LNCAP (cell line): ENCODE measurements at regions not wholly inside any gene's neighbourhood (a gene's known extent, or its start where the extent isn't known, plus 50 kb on each side); places are given as distances from the start of the nearest gene placed in this dataset.

Experiments used
- TF ChIP-seq, protein P1 (sequence below): fragments of 450-650 bp; IDR thresholded peaks from 2 replicates; pipeline ENCODE4 v1.5.1; 2017; ENCODE audit warnings: mild to moderate bottlenecking

DNA sequence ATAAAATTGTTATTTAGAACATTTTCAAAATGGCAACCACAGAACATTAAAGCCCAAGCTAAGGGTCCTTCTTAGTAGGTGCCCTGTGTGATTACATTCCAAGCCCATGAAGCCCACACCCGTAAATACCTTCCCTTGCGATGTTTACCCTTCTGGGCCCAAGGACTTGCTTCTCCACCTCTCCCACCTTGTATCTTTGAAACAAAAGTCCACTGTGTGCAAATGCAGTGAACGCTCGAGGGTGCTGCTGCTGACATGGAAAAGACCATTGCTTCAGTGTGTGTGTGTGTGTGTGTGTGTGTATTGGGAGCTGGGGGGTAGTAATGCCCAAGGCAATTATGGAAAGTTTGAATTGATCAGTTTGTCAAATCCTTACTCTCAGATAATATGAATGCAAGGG, 298.1 kb downstream of the TGFB2 start:
- TF ChIP-seq, protein P1, sequence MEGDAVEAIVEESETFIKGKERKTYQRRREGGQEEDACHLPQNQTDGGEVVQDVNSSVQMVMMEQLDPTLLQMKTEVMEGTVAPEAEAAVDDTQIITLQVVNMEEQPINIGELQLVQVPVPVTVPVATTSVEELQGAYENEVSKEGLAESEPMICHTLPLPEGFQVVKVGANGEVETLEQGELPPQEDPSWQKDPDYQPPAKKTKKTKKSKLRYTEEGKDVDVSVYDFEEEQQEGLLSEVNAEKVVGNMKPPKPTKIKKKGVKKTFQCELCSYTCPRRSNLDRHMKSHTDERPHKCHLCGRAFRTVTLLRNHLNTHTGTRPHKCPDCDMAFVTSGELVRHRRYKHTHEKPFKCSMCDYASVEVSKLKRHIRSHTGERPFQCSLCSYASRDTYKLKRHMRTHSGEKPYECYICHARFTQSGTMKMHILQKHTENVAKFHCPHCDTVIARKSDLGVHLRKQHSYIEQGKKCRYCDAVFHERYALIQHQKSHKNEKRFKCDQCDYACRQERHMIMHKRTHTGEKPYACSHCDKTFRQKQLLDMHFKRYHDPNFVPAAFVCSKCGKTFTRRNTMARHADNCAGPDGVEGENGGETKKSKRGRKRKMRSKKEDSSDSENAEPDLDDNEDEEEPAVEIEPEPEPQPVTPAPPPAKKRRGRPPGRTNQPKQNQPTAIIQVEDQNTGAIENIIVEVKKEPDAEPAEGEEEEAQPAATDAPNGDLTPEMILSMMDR: no peak

DNA sequence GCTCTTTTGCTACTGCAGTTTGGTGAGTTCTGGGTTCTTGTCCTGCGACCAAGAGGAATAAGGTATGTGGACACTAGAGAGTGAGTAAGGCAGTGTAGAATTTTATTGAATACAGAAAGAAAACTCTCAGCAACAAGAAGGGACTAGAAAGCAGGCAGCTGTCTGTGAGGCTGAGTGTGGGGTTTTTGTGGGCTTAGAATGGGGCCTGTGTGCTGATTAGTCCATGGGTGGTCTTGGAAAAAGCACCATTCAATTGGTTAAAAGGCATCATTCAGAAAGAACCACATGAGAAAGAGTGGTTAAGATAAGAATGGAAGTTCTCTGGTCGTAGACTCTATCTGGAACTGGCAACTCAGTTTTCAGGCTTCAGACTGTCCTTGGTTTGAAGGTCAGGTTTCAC, 298.8 kb downstream of the TGFB2 start:
- TF ChIP-seq, protein P1: no peak

DNA sequence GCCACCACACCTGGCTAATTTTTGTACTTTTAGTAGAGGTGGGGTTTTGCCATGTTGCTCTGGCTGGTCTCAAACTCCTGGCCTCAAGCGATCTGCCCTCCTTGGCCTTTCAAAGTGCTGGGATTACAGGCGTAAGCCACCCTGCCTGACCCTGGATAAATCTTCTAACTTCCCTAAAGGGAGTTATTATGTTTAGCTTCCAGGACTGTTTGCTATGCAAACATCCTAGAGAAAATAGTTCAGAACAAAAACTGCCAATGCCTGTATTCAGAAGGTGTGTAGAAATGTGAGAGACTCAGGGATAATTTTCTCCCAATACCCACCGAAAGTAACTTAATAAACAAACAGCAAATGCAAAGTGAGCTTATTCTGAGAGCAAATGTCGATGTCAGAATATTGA, 301.2 kb downstream of the TGFB2 start:
- TF ChIP-seq, protein P1: no peak

DNA sequence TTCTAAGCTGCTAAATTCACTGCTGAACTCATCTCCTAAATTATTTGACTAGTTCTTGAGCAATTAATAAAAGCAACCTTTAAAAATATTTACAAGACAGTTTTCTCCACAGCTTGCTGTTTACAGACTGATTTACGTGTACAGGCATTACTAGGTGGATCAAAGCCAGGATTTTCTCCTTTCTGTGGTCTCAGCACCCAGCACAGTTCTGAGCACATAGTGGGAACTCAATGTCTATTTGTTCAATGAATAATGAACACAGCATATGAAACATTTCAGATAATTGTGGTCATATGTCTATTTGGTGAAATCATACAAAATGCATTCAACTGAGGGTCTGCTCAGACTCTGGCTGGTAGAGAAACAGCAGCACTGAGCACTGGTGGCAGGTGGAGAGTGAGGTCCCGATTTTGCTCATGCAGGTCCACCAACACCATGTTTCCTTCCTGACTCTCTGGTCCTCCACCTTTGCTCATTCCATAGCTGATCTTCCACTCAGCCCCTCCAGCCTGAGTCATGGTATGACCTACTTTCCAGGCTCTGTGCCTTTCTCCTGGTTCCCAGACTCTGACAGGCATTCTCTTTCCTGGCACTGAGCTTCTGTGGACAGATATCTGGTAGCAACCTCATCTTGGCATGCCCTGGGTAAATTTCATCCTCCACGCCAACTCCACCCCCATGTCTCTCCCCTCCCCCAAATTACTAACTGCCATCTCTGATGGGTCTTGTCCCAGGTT, 311.3 kb downstream of the TGFB2 start:
- TF ChIP-seq, protein P1: no peak

DNA sequence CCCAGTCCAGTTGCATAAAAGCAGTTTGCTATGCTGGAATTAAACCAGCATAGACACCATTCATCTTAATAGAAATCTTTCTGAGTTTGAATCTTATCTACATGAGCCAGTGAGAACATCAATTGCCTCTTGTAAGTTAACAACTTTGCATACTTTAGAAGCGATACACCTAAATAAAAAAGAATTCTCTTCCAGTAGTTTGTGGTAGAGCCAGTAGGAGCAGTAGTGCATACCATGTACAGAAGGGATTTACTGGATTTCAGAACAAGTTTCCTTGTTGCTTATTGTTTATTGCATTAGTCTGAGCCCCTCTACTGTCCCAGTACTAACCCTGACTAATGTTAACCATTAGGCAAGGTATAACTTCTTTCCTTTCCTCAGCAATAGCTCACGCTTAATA, 313.1 kb downstream of the TGFB2 start:
- TF ChIP-seq, protein P1: no peak

DNA sequence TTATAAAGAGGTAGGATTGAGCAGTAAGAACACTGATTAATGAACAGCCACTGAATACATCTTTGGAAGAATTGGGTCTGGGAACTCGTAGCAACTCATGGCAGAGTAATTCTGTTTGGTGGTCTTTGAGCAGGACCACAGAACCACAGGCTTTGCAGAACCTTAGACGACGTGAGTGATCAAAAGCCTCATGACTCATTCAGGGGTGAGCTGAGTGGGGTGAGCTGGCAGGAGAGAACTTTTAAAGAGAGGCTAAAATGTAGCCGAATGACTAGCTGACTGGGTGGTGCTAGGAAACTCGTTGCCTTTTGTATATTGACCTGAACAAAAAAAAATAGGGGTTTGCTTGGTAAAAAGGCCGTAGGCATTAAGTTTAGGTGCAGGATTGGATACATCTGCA, 313.8 kb downstream of the TGFB2 start:
- TF ChIP-seq, protein P1: no peak

DNA sequence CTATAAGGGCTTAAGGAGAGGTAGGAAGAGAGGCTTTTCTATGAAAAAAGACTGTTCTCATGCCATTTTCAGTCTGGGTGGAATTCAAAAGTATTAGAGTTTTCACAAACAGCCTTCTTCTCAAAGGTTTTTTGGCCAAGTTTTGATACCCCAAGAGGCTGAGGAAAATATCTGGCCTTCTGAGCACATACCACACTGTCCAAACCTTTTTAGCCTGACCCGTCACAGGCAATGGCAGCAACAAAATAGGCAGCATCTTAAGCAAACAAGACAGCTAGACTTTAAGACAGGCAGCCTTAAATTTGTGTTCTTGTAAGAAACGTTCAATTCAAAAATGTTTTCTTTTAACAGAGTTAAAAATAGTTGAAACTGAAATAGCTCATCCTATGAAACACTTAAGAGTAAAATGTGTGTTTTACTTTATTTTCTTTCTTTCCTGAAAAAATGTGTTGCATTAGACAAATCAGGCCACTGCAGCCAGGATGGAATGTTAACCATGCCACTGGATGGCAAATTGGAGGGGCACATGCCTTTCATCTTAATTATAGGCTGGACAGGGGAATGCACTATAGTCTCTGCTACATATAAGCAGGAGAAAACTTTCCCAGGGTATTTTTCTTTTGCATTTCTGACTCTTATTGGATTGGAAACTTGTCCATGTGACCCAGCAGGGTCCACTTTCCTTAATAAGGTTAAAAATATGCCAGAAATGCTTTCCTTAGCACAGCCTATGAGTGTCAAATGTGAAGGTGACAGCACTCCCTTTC, 315.0 kb downstream of the TGFB2 start:
- TF ChIP-seq, protein P1: no peak
